ENCODE measurements at regions not wholly inside any gene's neighbourhood (a gene's known extent, or its start where the extent isn't known, plus 50 kb on each side); places are given as distances from the start of the nearest gene placed in this dataset.

DNA sequence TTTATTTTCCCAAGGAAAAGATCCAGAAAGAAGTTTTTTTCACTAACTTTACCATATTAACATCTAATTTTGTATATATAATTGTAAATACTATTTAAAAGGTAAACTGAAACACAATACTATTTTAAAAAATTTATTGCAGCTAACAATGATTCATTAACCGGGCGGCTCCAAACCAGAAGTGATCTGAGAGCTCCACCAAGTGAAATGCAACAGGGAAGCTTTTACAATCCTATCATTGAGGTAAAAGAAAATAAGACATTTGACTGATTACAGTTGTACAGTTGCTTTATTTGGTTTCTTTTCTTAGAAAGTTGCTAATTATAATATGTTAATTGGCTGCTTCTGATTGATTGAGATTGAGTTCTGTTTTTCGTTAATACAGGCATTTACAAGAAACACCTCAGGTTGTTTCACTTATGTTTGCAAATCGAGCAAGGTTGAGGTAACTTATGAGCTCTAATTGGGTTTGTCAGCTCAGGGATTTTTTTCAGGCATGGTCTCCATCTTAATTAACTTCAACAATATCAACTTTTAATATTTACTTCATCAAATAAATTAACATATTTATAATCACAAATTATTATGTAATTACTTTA is 220.2 kb upstream of the UGT8 start:
- TF ChIP-seq POLR2A (IDR thresholded peaks at IDR 0.05; ENCODE audit: low read depth, low read length) = no peak
- no peak for FAIRE-seq
- DNase-seq (ENCODE audit: insufficient read length, low spot score) = no peak

DNA sequence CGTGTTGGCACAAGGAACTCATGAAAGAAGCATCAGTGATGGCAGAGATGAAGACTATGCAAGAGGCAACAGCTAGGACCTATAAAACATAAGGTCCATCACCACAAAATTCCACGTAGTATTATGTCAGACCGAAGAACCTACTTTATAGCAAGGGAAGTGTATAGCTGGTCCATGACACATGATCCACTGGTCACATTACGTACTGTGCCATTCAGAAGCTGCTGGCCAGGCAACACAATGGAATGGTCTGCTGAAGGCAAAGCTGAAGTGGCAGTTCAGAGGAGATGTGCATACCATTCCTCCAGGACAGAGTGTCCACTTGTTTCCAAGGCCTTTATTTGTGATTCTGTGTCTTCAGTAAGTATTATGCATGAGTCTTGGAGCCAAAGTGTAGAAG is 215.5 kb upstream of the UGT8 start:
- FAIRE-seq = no peak
- DNase-seq (ENCODE audit: insufficient read length, low spot score) = no peak
- TF ChIP-seq POLR2A (IDR thresholded peaks at IDR 0.05; ENCODE audit: low read depth, low read length) = no peak

DNA sequence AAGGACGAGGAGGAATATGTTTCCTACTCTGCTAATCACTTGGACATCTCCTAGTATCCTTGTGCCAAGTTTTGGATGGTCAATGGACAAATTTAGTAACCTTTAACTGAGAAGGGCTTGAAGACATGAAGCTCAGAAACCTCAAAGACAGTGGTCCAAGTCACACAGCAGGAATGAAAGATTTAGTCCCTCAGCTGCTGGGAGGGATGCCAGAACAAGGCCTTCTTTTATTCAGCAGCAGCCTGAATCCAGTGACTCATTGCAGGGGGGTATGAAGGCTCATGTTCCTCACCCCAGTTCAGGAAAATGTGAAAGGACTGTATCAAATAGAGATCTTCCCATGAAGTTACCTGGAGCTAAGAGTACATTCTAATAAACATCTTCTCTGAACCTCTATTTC is 214.9 kb upstream of the UGT8 start:
- TF ChIP-seq POLR2A (IDR thresholded peaks at IDR 0.05; ENCODE audit: low read depth, low read length) = no peak
- FAIRE-seq (peak; percentile 75), DNase-seq (ENCODE audit: insufficient read length, low spot score) (no peak)

DNA sequence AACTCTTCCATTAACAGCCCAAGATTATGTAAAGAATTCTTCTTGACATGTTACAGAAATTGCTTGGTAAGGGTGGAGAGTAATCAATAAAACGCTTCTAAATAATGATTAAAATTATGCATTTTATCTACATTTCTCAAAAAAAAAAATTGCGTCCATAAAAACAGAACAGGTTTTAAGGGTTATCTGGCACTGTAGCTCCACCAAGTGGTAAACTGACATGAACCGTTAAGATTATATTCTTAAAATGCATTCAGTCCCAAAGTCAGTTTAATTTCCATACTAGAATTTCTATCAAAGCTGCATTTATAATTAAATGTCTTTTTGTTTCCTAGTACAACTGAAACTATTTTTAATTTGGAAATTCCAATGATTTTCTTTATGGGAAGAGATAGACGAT is 214.0 kb upstream of the UGT8 start:
- DNase-seq (ENCODE audit: insufficient read length, low spot score) = no peak
- no peak for TF ChIP-seq POLR2A (IDR thresholded peaks at IDR 0.05; ENCODE audit: low read depth, low read length)
- FAIRE-seq = no peak

DNA sequence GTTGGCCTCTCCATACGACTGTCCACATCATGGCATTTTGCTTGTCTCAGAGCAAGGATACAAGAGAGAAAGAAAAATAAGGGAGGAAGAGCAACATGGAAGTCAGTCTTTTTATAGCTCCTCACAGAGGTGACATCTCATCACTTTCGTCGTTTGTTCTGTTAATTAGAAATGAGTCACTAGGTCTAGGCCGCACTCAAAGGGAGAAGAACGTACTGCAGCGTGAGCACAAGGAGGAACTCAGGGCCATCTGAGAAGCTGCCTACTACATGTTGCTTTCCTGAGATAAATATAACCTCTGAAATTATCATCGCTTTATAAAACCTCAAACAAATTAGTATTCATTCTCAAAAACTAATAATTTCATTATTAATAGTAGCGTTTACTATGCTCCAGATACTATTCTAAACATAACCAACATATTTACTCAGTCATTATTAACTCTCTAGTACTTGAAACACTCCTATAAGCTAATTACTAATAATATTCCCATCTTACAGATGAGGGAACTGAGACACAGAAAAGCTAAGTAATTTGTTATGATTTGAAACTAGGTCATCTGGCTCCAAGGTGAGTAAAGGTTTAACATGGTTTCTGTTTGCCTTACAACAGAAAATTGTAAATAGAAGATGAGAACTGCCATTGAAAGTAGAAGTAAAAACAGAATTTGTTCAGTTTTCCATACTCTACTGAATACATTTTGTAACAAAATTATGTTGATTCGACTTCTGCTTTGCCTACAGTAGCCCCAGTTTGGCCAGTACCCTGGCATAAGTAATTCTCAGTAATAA is 213.2 kb upstream of the UGT8 start:
- FAIRE-seq (no peak), DNase-seq (ENCODE audit: insufficient read length, low spot score) (no peak)
- TF ChIP-seq POLR2A (IDR thresholded peaks at IDR 0.05; ENCODE audit: low read depth, low read length) = no peak

DNA sequence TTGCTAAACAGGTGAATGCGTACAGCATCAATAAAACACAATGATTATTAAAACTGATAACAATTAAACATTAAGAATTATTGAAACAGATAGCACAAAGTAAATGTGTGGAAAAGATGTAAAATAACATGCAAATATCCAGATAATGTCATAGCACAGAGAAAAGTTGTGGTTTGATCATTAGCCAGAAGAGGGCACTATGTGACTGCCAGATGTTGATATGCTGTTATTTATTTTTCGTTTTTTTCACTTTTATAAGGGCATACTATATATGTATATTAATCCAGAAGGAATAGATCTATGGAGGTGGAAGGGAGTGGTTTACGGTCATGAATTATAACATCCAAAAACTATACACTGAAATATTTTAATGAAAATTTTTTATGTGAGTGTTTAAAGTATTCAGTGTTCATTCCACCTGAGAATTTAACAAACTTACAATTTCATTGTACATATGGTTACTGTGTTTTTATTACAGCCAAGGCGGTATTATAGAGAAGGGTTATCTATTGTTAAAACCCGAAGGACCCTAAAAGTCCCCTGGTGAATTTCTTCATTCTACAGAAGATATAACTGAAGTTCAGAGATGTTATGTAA is 211.9 kb upstream of the UGT8 start:
- FAIRE-seq (no peak), DNase-seq (ENCODE audit: insufficient read length, low spot score) (no peak)
- TF ChIP-seq POLR2A (IDR thresholded peaks at IDR 0.05; ENCODE audit: low read depth, low read length) = no peak

DNA sequence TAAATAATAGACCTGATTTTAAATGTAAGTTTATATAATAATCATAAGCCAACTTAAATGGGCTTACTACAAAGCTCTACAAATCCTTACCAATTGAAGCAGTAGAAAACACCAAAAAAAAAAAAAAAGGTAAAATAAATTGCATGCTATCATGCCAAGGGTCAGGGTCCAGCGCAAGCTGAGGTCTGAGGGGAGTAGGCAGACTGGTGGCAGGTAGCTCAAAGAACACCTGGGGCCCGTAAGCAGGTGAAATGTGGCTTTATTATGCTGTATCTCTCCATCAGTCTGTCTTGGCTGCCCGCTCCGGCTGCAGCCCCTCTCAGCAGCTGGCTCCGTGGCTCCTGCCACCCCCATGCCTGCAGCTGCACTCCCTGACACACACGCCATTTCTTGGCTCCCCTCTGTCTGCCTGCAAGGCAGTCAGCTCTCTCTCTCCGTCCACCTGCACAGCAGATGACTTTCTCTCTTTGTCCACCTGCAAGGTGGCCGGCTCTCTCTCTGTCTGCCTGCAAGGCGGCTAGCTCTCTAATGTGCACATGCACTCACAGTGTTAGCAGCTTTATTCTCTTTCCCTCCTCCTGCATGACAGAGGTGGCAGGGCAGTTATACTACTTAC is 209.4 kb upstream of the UGT8 start:
- no peak for TF ChIP-seq POLR2A (IDR thresholded peaks at IDR 0.05; ENCODE audit: low read depth, low read length)
- FAIRE-seq = no peak
- DNase-seq (ENCODE audit: insufficient read length, low spot score) = no peak

DNA sequence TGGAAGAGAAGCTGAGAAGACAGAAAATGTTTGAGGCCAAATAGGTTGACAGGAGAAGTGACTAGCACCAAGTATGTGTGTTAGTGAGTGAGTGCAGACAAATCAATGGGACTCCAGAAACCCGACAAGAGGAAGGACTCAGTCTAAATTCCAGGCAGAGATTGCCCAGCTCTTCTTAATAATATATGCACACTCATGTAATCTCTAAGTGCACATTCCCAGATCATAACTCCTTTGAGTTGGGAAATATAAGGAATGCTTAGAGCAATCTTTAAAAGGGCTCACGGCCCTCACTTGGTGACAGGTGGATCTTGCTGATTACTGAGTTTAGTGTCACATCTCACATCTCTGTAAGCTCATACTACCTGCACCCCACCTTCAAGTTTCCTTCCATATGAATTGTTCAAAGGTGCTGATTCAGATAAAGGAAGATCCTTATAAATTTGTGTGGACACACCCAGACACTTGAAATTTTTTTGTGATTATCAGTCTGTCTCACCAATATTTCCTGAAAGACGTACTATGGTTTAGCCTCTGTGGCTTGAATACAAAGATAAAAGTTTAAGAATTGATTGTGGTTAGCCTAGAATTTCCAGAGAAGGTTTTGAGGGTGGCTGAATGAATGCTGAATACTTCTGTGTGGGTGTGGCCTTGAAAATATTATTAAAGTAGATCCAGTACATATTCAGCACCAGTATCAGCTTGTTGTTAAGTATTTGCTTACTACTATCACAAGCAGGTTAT is 205.1 kb upstream of the UGT8 start:
- no peak for TF ChIP-seq POLR2A (IDR thresholded peaks at IDR 0.05; ENCODE audit: low read depth, low read length)
- DNase-seq (ENCODE audit: insufficient read length, low spot score) (no peak), FAIRE-seq (no peak)

DNA sequence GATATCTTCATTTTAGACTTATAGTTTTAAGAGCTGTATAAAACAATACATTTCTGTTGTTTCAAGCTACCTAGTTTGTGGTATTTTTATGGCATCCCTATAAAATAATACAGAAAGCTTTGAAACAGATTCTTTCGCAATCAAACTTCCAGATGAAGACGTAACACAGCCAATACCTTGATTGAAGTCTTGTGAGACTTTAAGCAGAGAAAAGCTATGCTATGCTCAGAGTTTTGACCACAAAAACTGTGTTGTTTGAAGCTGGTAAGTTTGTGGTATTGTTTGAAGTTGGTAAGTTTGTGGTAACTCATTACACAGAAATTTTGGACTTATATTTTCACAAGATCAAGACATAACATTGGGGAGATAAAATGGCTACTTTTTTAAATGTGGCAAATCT is 201.8 kb upstream of the UGT8 start:
- no peak for DNase-seq (ENCODE audit: insufficient read length, low spot score)
- TF ChIP-seq POLR2A (IDR thresholded peaks at IDR 0.05; ENCODE audit: low read depth, low read length) = no peak
- no peak for FAIRE-seq

DNA sequence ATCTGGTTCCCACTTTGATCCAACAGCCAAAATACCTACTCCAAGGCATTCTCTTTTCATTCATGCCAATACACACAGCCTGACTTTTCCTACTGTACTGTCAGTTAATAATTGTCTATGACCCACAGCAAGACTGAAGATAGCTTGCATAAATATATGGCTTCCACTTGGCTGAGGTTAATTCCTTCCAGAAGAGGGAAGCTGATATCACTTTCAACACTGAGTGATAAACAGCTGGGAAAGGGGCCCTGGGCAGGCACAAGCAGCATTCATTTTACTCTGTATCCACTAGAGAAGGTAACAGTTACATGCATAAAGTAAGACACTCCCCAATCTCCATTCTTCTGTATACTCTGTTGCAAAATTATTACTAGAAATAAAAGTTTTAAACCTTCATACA is 200.2 kb upstream of the UGT8 start:
- FAIRE-seq (no peak), DNase-seq (ENCODE audit: insufficient read length, low spot score) (no peak)
- no peak for TF ChIP-seq POLR2A (IDR thresholded peaks at IDR 0.05; ENCODE audit: low read depth, low read length)

DNA sequence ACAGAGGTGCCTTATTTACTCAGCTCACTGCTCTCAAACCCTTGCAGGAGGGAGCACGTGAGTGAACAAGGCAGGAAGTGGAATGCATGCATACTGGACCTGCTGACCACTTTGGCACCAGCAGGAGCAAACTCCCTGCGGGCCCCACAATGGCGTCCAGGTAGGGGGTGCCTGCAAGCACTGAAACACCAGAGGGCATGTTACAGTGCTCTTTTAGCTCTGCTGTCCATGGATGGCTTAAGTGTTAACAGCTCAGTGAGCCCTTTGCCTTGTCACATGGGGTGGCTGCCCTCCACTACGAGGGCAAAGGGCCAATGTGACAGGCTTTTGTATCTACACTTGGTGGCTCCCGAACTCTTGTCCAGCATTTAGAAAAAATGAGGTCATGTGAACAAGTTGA is 199.5 kb upstream of the UGT8 start:
- FAIRE-seq = no peak
- TF ChIP-seq POLR2A (IDR thresholded peaks at IDR 0.05; ENCODE audit: low read depth, low read length) = no peak
- DNase-seq (ENCODE audit: insufficient read length, low spot score) = no peak

DNA sequence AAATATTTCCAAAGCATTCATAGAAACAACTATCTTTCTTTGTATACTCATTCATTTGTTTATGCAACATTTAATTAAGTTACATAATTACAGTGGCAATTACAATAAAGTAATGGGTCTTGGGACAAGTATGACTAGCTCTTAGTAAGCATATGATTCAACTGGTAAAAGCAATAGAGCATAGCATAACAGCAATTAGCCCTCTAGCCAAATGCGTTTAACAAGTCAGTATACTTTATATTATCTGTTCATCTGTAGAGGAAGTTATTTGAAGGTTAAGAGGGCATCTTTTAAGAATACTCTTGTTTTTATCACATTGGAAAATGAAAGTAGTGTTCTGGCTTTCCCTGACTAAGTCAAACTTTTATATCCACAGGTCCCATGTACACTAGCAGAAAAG is 198.1 kb upstream of the UGT8 start:
- TF ChIP-seq POLR2A (IDR thresholded peaks at IDR 0.05; ENCODE audit: low read depth, low read length) = no peak
- FAIRE-seq = no peak
- DNase-seq (ENCODE audit: insufficient read length, low spot score) = no peak

DNA sequence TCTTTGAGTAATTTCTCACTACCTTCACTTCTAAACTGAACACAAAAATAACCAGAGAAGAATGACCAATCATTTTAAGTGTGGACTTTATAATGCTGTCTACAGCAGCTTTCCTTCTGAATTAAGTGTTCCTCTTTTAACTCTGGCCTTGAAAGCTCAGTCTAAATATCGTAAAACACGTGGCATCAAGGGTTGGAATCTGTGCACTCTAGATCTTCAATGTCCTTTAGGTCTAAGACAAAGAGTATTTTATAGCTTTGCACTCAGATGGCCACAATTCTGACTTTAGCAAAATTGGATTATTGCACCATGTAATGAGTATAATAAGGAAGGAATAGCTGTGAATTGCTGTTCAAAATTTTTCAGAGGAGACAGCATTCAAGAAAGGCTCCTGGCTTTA is 197.1 kb upstream of the UGT8 start:
- DNase-seq (ENCODE audit: insufficient read length, low spot score) = no peak
- no peak for FAIRE-seq
- no peak for TF ChIP-seq POLR2A (IDR thresholded peaks at IDR 0.05; ENCODE audit: low read depth, low read length)

DNA sequence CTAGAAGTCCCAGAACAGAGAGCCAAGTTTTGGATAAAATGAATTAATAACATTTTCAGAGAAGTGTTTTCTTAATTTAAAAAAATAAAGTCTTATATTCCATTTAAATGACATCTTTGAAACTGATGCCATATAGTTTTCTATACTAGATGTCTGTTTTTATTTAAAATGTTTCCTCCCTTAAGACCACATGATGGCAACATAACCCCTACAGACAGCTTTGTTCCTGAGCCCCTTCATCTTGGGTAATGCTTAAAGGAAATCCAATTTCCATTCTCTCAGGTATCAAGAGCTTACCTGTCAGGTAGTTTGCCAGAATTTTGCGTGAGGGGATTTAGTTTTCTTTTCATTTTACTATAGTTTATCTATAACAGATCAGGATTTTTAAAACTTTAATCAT is 181.4 kb upstream of the UGT8 start:
- no peak for DNase-seq (ENCODE audit: insufficient read length, low spot score)
- no peak for FAIRE-seq
- no peak for TF ChIP-seq POLR2A (IDR thresholded peaks at IDR 0.05; ENCODE audit: low read depth, low read length)
